ENCODE measurements at regions not wholly inside any gene's neighbourhood (a gene's known extent, or its start where the extent isn't known, plus 50 kb on each side); places are given as distances from the start of the nearest gene placed in this dataset.

DNA sequence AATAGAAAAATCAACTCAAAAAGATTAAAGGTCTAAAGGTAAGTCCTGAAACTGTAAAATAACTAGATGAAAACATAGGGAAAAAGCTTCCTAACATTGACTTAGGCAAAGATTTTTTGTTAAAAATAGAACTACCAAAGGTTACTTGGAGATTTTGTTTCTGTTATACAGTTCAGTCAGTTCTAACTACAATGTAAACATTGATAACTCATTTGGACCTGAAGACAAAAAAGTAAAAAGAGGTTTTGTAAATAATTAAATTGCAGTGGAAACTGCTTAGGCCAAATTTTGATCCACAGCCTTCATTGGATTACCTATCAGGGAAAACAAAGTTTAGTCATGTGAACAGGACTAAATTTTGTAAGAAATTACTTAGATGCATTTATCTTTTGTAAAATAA lies 101.8 kb downstream of the SLITRK2 start:
- Histone ChIP-seq H3K36me3 (no peaks in the 10 kb centered on the region), H3K79me2 (ENCODE audit: low read depth) (no peaks in the 10 kb centered on the region), H2AFZ (replicated peaks) (no peak overlapping the region), H3K9me3 (ENCODE audit: low read depth) (peaks cover 3% of the 10 kb centered on the region), H3K4me1 (no peaks in the 10 kb centered on the region), H3F3A (ENCODE audit: low read depth) (no peaks in the 10 kb centered on the region), H4K20me1 (ENCODE audit: low read depth) (no peaks in the 10 kb centered on the region), H3K27ac (no peak overlapping the region), H3K9ac (no peak overlapping the region), H3K27me3 (no peaks in the 10 kb centered on the region), H3K4me2 (no peak overlapping the region), H3K4me3 (no peak overlapping the region)
- no peaks in the 10 kb centered on the region for H3K4me1 Mint-ChIP-seq
- H3K27ac Mint-ChIP-seq, result no peak overlapping the region
- H3K9me3 Mint-ChIP-seq, result peaks cover 2% of the 10 kb centered on the region
- no peaks in the 10 kb centered on the region for H3K36me3 Mint-ChIP-seq
- H3K27me3 Mint-ChIP-seq (ENCODE audit: insufficient read depth, low read depth), result no peaks in the 10 kb centered on the region
- DNase-seq (ENCODE audit: low spot score), result no peak
- no peak for TF ChIP-seq EZH2 (IDR thresholded peaks at IDR 0.05)
- H3K4me3 Mint-ChIP-seq, result no peak overlapping the region

DNA sequence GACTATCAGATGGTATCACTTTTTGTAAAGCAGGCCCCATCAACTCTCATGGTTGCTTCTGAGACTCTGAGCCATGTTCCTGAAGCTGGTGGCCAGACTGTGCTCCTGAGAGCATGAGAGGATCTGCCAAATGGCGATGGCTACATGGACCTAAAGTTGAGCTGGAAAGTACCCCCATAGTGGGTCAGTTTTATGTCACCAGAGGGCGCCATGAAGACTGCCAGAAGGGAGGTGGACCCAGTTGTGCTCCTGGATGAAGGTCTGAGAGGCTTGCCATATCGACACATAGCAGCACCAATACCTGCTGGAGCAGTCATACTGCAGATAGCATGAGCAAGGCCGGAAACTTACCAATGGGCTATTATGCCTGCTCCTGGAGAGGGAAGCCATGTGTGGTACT lies 105.7 kb downstream of the SLITRK2 start:
- Mint-ChIP-seq H3K9me3 (peaks cover 2% of the 10 kb centered on the region), H3K4me1 (no peaks in the 10 kb centered on the region), H3K36me3 (no peaks in the 10 kb centered on the region), H3K27ac (no peak overlapping the region), H3K4me3 (no peak overlapping the region), H3K27me3 (ENCODE audit: insufficient read depth, low read depth) (no peaks in the 10 kb centered on the region)
- Histone ChIP-seq H3K9me3 (ENCODE audit: low read depth) (no peaks in the 10 kb centered on the region), H3K36me3 (no peaks in the 10 kb centered on the region), H3K27ac (no peak overlapping the region), H3K79me2 (ENCODE audit: low read depth) (no peaks in the 10 kb centered on the region), H3K4me2 (no peak overlapping the region), H2AFZ (replicated peaks) (no peak overlapping the region), H3K4me1 (no peaks in the 10 kb centered on the region), H3F3A (ENCODE audit: low read depth) (no peaks in the 10 kb centered on the region), H4K20me1 (ENCODE audit: low read depth) (no peaks in the 10 kb centered on the region), H3K9ac (no peak overlapping the region), H3K4me3 (no peak overlapping the region), H3K27me3 (no peaks in the 10 kb centered on the region)
- peak; percentile 11 for DNase-seq (ENCODE audit: low spot score)
- TF ChIP-seq EZH2 (IDR thresholded peaks at IDR 0.05), result no peak
- TF ChIP-seq, protein P1, sequence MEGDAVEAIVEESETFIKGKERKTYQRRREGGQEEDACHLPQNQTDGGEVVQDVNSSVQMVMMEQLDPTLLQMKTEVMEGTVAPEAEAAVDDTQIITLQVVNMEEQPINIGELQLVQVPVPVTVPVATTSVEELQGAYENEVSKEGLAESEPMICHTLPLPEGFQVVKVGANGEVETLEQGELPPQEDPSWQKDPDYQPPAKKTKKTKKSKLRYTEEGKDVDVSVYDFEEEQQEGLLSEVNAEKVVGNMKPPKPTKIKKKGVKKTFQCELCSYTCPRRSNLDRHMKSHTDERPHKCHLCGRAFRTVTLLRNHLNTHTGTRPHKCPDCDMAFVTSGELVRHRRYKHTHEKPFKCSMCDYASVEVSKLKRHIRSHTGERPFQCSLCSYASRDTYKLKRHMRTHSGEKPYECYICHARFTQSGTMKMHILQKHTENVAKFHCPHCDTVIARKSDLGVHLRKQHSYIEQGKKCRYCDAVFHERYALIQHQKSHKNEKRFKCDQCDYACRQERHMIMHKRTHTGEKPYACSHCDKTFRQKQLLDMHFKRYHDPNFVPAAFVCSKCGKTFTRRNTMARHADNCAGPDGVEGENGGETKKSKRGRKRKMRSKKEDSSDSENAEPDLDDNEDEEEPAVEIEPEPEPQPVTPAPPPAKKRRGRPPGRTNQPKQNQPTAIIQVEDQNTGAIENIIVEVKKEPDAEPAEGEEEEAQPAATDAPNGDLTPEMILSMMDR (IDR thresholded peaks at IDR 0.05), result peak; percentile 30
- no peak for TF ChIP-seq EZH2phosphoT487 (IDR thresholded peaks at IDR 0.05)

DNA sequence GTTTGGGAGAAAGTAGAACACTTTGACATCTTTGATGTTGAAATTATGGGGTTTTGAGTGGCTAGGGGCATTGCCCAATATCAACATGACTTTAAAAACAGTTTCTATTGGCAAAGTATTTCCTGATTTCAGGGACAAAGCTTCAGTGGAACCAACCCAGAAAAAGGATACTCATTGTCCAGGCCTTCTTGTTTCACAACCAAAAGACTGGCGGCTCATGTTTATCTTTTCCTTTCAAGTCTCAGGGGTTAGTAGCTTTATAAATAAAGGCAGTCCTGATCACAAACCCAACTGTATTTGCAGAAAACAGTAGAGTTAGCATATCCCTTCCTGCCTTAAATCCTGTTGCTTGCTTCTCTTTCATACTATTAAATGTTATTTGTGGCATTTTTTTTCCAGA lies 119.1 kb downstream of the SLITRK2 start:
- DNase-seq (ENCODE audit: low spot score), result no peak
- TF ChIP-seq EZH2 (IDR thresholded peaks at IDR 0.05) (no peak), EZH2phosphoT487 (IDR thresholded peaks at IDR 0.05) (no peak)
- TF ChIP-seq, protein P1 (IDR thresholded peaks at IDR 0.05), result no peak
- Histone ChIP-seq H2AFZ (replicated peaks) (no peak overlapping the region), H3K79me2 (ENCODE audit: low read depth) (no peaks in the 10 kb centered on the region), H3F3A (ENCODE audit: low read depth) (no peaks in the 10 kb centered on the region), H3K27me3 (no peaks in the 10 kb centered on the region), H3K27ac (no peak overlapping the region), H4K20me1 (ENCODE audit: low read depth) (no peaks in the 10 kb centered on the region), H3K4me1 (no peaks in the 10 kb centered on the region), H3K36me3 (no peaks in the 10 kb centered on the region), H3K4me2 (no peak overlapping the region), H3K9ac (no peak overlapping the region), H3K4me3 (no peak overlapping the region), H3K9me3 (ENCODE audit: low read depth) (no peaks in the 10 kb centered on the region)
- Mint-ChIP-seq H3K9me3 (no peaks in the 10 kb centered on the region), H3K4me3 (no peak overlapping the region), H3K4me1 (no peaks in the 10 kb centered on the region), H3K27ac (no peak overlapping the region), H3K36me3 (no peaks in the 10 kb centered on the region), H3K27me3 (ENCODE audit: insufficient read depth, low read depth) (no peaks in the 10 kb centered on the region)

DNA sequence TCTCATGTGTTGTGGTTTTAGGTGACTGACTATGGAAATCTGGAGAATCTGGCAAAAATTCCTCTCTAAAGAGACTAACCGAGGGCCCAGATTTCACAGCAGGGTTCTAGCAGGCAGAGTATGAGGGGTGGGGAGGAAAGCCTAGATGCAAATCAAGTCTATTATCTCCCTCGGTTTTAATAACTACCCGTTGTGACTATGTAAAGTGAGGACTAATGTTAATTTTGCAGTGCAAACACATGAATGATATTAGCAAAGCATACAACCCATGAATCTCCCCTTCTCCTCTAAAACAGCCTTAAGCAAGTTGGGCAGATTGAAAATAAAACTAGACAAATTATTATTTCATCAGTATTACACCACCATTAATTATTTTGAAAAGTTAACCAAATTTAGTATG lies 131.4 kb downstream of the SLITRK2 start:
- H3K27ac ChIP-seq, result no peak overlapping the region
- no peaks in the 10 kb centered on the region for H3K79me2 ChIP-seq (ENCODE audit: low read depth)
- no peak for DNase-seq (ENCODE audit: low spot score)
- H3F3A ChIP-seq (ENCODE audit: low read depth), result no peaks in the 10 kb centered on the region
- no peak overlapping the region for H2AFZ ChIP-seq (replicated peaks)
- Mint-ChIP-seq H3K36me3 (no peaks in the 10 kb centered on the region), H3K4me3 (no peak overlapping the region), H3K27ac (no peak overlapping the region), H3K4me1 (no peaks in the 10 kb centered on the region), H3K27me3 (ENCODE audit: insufficient read depth, low read depth) (no peaks in the 10 kb centered on the region), H3K9me3 (peaks cover 6% of the 10 kb centered on the region)
- no peak overlapping the region for H3K4me2 ChIP-seq
- H3K4me3 ChIP-seq, result no peak overlapping the region
- H3K4me1 ChIP-seq, result no peaks in the 10 kb centered on the region
- no peaks in the 10 kb centered on the region for H3K36me3 ChIP-seq
- TF ChIP-seq EZH2 (IDR thresholded peaks at IDR 0.05) (no peak), EZH2phosphoT487 (IDR thresholded peaks at IDR 0.05) (no peak)
- TF ChIP-seq, protein P1 (IDR thresholded peaks at IDR 0.05), result no peak
- H3K9me3 ChIP-seq (ENCODE audit: low read depth), result no peaks in the 10 kb centered on the region
- no peaks in the 10 kb centered on the region for H3K27me3 ChIP-seq
- H3K9ac ChIP-seq, result no peak overlapping the region
- no peaks in the 10 kb centered on the region for H4K20me1 ChIP-seq (ENCODE audit: low read depth)
